ENCODE measurements at regions not wholly inside any gene's neighbourhood (a gene's known extent, or its start where the extent isn't known, plus 50 kb on each side); places are given as distances from the start of the nearest gene placed in this dataset.

DNA sequence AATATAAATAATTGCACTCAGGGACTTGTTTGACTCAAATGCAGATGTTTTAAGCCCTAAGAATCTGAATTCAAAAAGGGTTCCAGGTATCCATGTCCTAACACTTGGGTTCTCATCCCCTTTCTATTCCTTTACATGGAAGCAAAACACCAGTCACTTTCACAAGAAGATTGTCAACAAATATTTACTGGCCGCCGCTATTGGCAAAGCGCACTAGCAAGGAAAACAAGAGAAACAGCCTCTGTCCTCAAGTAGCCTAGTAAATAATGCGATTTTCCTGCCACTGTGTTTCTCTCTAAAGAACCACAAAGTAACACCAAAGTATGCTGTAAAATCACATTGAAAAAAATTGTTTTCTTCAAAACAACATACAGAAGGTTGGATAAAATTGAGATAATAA lies 66.7 kb upstream of the EZH2 start:
- no peak overlapping the region for H3K4me3 ChIP-seq (ENCODE audit: low read length)
- TF ChIP-seq, protein P1, sequence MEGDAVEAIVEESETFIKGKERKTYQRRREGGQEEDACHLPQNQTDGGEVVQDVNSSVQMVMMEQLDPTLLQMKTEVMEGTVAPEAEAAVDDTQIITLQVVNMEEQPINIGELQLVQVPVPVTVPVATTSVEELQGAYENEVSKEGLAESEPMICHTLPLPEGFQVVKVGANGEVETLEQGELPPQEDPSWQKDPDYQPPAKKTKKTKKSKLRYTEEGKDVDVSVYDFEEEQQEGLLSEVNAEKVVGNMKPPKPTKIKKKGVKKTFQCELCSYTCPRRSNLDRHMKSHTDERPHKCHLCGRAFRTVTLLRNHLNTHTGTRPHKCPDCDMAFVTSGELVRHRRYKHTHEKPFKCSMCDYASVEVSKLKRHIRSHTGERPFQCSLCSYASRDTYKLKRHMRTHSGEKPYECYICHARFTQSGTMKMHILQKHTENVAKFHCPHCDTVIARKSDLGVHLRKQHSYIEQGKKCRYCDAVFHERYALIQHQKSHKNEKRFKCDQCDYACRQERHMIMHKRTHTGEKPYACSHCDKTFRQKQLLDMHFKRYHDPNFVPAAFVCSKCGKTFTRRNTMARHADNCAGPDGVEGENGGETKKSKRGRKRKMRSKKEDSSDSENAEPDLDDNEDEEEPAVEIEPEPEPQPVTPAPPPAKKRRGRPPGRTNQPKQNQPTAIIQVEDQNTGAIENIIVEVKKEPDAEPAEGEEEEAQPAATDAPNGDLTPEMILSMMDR (conservative IDR thresholded peaks at IDR 0.05; ENCODE audit: low read depth, low read length) = no peak
- DNase-seq (ENCODE audit: low read depth) = no peak

DNA sequence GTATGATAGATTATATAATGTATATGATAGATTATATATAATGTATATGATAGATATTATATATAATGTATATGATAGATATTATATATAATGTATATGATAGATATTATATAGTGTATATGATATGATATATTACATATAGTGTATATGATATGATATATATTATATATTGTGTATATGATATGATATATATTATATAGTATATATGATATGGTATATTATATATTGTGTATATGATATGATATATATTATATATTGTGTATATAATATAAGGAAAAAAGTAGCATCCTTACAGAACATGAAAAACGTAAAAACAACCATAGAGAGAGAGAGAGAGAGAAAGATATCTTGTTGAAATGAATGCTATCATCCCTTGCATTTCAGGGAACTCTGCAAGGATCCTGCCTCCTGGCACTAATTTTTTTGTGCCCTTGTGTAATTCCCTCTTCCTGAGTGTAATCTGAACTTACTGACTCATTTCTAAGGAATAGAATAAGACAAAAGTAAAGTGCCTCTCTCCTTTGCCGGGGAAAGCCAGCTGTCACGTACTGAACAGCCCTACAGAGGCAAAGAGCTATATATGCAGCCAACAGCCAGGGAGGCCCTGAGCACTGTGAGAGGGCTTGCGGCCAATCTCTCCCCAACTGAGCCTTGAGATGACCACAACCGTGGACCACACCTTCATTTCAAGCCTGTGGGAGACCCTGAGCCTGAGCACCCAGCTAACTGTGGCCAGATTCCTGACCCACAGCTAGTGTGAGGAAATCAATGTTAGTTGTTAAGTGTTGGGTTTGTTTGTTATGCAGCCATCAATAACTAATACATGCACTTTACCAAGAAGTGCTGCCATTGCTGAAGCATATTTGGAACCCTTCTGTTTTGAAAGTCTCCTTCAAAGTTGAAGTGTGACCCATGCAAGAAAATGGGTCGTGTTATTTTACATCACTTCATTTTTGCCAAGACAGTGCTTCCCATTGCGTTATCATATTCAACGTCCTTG lies 61.1 kb upstream of the EZH2 start:
- H3K4me3 ChIP-seq (ENCODE audit: low read length) = no peak overlapping the region
- DNase-seq (ENCODE audit: low read depth) = no peak
- TF ChIP-seq, protein P1 (conservative IDR thresholded peaks at IDR 0.05; ENCODE audit: low read depth, low read length) = no peak

DNA sequence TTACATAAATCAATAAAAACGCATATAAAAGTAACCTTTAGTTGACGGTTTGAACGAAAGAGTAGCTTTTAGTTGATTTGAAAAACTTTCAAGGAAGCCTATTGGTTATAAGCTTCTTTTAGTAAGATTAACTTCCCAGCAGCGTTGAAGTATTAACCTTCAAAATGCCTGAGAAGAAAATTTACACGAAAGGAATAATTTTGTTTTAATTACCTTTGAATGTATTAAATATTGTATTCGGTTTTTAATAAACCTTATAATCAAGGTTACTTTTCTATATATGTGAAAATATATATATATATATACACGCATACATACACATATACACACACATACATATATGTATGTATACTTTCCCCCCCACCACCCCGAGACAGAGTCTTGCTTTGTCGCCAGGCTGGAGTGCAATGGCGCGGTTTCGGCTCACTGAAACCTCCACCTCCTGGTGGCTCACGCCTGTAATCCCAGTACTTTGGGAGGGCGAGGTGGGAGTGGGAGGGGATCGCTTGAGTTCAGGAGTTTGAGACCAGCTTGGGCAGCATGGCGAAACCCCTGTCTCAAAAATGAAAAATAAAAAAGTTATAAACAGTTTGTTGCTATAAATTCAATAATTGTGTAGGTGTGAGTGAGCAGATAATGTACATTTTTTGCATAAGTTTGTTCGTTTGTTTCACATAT lies 57.6 kb upstream of the EZH2 start:
- no peak for DNase-seq (ENCODE audit: low read depth)
- H3K4me3 ChIP-seq (ENCODE audit: low read length) = peak overlapping the region; percentile 93
- TF ChIP-seq, protein P1 (conservative IDR thresholded peaks at IDR 0.05; ENCODE audit: low read depth, low read length) = peak; percentile 63

DNA sequence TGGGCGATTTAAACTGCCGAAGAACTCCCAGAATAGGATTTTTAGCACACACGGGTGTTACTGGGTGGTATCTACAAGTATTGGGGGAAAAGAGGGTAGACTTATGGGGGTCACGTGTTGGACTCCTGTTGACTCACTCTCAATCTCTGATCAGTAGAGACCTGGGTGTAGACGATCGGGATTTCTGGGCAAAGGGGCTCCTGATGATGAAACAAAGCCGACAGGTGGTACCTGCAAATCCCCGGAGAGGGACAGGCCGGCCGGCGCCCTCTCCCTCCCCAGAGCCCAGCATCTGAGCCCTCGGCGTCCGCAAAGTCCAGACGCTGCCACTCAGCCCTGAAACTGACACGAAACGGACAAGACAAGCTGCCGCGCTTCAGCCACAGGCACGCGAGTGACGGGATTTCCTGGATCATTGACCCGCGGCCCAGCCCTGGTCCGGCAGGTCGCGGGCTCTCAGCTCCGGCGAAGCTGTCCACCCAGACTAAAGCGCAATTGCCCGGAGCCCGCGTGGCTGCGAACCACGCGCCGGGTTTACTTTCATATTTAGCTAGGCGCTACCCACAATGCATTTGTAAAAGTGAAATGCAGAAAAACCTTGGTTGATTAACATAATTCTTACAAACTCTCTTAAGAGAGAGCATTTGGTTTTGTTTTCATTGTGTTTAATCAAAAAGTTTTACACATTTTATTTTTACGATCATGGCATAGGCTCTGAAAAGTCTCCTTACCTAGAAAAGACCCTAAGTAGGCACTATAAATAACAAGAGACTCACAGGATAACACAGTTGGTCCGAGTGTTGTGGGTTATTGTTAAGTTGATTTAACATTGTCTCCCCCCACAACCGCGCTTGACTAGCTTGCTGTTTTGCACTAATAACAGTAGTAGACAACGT lies 56.9 kb upstream of the EZH2 start:
- TF ChIP-seq, protein P1 (conservative IDR thresholded peaks at IDR 0.05; ENCODE audit: low read depth, low read length) = no peak
- peak overlapping the region; percentile 93 for H3K4me3 ChIP-seq (ENCODE audit: low read length)
- DNase-seq (ENCODE audit: low read depth) = no peak

DNA sequence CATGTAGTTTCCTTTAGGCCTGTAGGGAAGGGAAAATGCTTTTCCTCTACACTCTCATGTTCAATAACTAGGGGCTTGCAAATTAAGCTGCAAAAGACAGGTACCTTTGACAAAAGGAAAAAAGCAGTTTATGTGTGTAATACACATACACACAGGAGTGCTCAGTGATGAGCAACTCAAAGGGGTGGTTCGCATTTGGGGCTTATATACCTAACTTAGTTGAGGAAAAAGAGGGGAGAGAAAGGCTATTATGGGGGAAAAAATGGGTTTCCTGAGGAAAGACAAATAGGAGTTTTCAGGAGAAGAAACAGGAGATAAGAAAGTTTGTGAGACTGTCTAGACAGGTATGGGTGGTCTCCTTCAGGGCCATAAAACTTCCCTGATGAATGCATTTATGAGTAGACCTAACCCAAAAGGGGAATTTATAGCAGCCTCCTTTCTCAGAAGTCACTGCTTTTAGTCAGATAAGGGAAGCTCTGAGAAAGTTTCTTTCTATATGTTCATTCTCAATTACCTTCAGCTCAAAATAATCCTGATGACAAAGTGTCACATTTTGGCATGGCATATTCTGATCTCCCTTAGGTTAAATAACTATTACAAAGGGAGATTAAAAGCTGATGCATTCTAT lies 55.2 kb upstream of the EZH2 start:
- TF ChIP-seq, protein P1 (conservative IDR thresholded peaks at IDR 0.05; ENCODE audit: low read depth, low read length) = no peak
- no peak overlapping the region for H3K4me3 ChIP-seq (ENCODE audit: low read length)
- DNase-seq (ENCODE audit: low read depth) = no peak

DNA sequence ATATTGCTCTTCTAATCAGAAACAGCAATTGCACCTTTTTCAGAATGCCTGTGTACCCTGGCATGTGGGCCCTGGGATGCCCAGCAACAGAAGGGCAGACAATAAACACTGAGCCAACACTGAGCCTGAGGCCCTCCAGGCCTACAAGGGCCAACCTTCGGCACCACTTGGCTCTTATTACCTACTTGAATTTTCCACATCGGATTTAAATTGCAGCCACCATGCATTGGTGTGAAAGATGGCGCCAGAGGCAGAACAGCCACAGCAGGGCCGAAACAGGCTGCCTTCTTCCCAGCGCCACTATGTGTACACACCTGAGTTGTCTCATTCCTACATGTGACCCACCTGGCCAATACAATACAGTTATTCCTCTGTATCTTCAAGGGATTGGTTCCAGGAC lies 51.4 kb upstream of the EZH2 start:
- DNase-seq (ENCODE audit: low read depth) = no peak
- TF ChIP-seq, protein P1 (conservative IDR thresholded peaks at IDR 0.05; ENCODE audit: low read depth, low read length) = no peak
- no peak overlapping the region for H3K4me3 ChIP-seq (ENCODE audit: low read length)
